ENCODE measurements at regions not wholly inside any gene's neighbourhood (a gene's known extent, or its start where the extent isn't known, plus 50 kb on each side); places are given as distances from the start of the nearest gene placed in this dataset.

- DNase-seq: no peak
These were observed 587.2 kb downstream of the BRD1 start for GRCh38 chr22:49240472-49240871.

DNA sequence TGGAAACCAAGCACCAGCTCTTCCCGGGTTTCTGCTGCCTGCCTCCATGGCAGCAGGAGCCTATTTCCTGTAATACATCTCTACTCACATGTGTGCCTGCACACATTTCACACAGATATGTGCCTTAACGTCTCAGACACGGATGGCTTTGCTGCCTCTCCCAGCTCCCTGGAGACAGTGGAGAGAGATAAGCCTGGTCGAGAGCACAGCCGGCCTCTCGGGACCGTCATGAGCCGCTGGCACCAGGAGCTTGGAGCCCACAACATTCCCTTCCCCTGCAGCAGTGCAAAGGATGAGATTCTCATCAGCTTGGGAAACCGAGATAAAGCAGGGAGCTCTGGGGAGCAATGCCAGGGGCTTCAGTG is 587.7 kb downstream of the BRD1 start:
- DNase-seq: no peak

DNA sequence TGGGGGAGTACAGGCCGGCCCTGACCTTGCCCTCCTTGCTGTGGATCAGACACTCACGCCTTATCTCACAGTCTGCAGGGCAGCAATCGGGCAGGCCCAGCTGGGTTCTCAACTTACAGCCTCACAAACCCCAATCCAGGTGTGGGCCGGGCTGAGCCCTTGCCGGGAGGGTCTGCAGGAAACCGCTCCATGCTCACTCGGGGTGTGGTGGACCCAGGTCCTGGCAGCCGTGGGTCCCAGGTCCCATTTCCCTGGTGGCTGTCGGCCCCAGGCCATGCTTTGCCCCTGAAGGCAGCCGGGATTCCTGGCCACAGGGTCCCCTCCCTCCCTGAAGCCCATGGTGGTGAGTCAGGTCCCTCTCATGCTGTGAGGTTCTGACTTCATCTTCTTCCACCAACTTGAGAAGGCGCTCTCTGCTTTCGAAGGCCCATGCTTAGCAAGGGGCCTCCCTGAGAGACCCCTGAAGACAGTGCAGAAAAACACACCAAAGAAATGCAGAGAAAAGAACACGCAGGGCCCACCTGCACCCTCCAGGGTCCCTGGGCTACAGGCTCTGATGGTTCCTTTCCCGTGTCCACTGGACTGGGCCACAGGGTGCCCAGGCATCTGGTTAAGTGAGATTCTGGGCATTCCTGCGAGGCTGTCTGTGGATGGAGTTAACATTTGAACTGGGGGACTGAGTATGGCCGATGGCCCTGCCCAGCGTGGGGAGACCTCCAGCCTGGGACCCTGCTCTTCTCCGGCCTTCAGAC is 588.2 kb downstream of the BRD1 start:
- DNase-seq: no peak

- DNase-seq: no peak
These were observed 589.2 kb downstream of the BRD1 start for GRCh38 chr22:49238181-49239141.

DNA sequence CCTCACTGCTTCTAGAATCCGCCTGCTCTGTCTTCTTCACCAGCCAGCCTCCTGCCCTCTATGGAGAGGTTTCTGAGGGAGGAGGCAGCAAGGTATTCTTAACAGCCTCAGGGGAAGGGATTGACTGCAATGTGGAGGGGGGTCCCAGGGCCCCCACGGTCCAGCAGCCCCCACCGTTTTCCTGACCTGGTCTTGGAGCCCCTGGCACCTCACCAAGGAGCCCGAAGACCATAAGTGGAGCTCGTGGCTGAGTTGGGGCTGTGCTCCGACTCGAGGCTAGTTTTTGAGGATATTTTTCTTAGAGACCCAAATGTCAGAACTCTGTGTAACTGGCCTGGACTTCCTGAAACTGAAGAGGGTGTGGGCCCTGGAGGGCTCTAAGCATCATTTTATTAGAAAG is 590.0 kb downstream of the BRD1 start:
- no peak for DNase-seq

DNA sequence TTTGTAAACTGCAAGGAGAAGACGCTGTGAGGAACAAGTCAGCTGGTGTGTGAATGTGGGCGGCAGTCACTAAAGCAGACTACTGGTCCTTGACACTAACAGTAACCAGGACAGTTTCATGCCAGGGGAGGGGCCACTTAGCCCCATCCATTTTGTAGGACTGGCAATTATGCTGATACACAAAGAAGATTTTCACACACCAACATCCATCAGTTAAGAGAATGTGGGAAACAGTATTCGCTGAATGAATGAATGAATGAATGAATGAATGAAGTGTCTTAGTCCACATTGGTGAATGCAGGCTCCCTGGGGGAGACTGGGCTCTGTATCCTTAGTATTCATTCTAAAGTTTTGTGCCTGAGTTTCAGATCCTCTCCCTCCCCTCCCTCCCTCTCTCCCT is 590.4 kb downstream of the BRD1 start:
- no peak for DNase-seq

DNA sequence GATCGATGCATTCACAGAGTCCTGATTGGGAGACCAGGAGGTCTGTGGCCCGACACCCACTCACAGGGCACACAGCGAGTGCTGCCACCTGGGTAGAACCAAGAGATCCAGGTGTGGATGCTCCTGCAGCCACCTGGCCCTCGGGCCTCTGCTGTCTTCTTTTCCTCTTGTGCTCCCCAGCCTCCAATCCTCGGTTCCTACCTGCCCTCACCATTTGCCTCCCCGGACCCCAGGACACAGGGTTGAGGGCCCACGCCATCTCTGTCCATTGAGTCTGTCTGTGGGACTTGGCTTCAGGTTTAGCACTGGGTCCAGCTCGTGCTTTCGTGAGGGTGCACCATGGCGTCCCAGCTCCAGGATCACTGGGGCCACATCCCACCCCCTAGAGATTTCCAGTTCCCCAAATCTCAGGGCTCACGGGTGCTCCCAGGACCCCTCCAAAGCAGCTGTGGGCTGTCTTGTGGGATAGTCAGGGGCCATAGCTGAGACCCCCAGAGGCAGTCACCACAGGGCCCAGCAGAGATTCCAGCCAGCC is 591.1 kb downstream of the BRD1 start:
- DNase-seq: no peak

DNA sequence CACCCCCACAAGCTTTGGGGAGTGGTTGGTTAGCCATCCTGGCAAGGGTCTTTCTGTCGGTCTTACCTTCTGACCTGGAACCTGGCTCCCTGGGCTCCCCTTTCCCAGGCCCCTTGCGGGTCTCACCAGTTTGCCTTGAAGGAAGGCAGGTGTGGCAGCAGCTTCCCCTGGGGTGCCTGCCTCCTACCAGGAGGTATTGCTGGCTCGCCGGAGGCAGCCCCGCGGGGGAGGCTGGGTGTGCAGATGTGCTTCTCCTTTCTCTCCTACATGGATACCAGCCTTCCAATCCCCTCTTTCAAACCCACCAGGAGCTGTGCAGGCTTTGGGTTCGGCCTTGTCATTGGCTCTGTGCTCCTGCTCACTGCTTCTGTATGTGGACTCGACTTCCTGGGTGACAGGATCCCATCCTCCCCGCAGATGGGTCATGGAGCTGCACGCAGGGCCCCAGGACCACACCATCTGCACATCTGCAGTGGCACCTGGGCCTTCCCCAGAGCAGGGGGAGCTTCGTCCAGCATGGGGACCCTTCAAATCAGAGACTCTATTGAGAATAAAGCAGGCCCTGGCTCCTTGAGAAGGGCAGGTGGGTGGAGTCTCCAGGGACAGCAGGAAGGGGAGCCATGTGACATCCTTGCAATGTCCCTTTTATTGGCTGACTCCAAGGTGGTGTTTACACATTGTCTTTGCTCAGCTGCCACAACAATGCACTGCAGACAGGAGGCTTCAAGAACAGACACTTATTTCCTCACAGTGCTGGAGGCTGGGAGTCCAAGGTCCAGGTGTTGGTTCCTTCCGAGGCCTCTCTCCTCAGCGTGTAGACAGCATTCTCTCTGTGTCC is 592.0 kb downstream of the BRD1 start:
- peak; percentile 18 for DNase-seq

- no peak for DNase-seq
These were observed 593.2 kb downstream of the BRD1 start for GRCh38 chr22:49234459-49234858.

- DNase-seq: no peak
These were observed 594.1 kb downstream of the BRD1 start for GRCh38 chr22:49233507-49234100.

GRCh38 chr22:49232319-49233067 is 595.2 kb downstream of the BRD1 start:
- DNase-seq: no peak

DNA sequence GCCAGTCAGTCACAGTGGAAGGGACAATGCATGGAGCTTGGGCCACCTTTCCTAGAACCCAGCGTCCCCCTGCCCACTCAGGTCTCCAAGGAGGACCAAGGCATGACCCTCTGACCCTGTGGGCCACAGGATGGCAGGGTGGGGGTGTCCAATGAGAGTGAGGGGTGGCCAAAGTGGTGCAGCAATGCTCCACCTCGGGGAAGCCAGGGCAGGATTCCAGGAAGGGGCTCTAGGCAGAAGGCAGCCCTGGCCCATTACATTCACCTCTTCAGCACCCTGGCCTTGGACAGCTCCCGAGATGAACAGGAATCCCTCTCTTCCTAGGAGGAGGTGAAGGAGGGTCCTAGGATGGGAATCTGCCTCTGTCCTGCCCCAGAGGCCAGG is 597.5 kb downstream of the BRD1 start:
- no peak for DNase-seq

- no peak for DNase-seq
These were observed 598.0 kb downstream of the BRD1 start for GRCh38 chr22:49229483-49230193.

- DNase-seq: no peak
These were observed 599.1 kb downstream of the BRD1 start for GRCh38 chr22:49228431-49229037.

DNA sequence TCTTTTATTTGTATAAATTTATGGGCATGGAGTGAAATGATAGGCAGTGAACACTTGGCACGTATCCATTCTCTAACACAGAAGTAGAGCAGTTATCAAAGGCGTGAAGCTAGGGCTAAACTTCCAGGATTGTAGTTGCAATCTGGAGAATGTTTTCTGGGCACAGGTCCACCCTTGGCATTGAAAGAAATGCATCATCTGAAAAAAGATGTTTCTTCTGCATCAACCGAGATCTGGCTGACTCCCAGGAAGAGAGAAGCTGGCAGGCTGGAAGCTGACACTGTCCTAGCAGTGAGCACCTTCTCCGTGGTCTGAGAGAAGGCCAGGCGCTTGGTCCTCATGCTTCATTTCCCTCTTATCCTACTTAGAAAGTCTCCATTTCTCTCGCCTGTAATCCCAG is 600.0 kb downstream of the BRD1 start:
- DNase-seq: peak; percentile 5

- DNase-seq: no peak
These were observed 601.6 kb downstream of the BRD1 start for GRCh38 chr22:49226096-49226495.

- DNase-seq: no peak
These were observed 603.4 kb downstream of the BRD1 start for GRCh38 chr22:49224243-49224642.

- no peak for DNase-seq
These were observed 609.5 kb downstream of the BRD1 start for GRCh38 chr22:49218142-49218541.

DNA sequence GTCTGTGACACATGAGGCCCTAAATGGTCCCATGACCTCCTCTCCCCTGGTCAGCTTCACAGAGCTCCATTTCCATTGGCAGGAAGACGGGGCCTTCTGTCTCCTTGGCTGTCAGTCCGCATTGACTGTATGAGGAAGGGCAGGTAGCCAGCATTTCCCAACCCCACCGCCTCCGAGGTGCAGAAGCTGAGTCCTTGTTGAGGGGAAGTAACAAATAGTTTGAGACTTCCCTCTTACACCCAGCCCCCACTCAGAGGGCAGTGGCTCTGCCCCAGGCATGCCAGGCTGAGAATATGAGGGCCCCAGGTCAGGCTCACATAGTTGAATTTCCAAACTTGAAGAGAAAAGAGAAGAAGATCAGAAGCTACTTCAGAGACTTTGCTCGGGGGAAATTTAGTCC is 611.1 kb downstream of the BRD1 start:
- DNase-seq: no peak

- DNase-seq: no peak
These were observed 611.8 kb downstream of the BRD1 start for GRCh38 chr22:49215840-49216239.

DNA sequence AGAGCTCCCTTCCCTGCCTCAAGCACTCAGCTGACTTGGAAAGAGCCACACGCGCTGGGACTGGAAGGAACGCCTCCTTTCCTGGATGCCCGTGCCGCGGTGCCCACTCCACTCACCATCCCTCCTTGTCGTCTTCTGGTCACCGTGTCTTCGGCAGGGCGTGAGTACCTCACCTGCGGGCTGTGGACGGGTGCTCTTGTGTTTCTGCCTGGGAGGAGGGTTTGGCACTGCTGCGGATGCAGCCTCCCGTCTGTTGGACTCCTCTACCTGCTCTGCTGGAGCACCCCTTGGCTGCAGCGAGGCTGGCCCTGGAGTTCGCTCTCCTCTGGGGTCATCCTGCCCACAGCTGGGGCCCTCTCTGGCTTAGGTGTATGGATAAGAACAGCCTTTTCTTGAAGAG is 612.7 kb downstream of the BRD1 start:
- DNase-seq: no peak
